Posterior cingulate gyrus (tissue), 11 donors: ENCODE measurements at regions not wholly inside any gene's neighbourhood (a gene's known extent, or its start where the extent isn't known, plus 50 kb on each side); places are given as distances from the start of the nearest gene placed in this dataset.
A peak's percentile ranks its signal among the peaks of the same experiment; 100 is the strongest.

Source experiments
- DNase-seq, 10 donors: peaks; one replicate each; pipeline versions ENCODE4 v3.0.0 to v3.0.0-alpha.2; 2020 to 2021; ENCODE audit warnings: mixed read lengths in 3 of 10
- intact Hi-C: fragments of 100-400 bp; cut with DNase I; formaldehyde crosslinking; loops from one replicate; pipeline ENCODE4 v1.15.1; 2023

GRCh38 chr3:86228101-86228500 is 762.8 kb downstream of the VGLL3 start:
- intact Hi-C loops: no loop called here

GRCh38 chr3:86225461-86225860 is 765.5 kb downstream of the VGLL3 start:
- DNase-seq: no peak
- intact Hi-C loops: no loop called here

More at GRCh38 chr3:86228101-86228500, 762.8 kb downstream of the VGLL3 start:
- no peak for DNase-seq

DNA sequence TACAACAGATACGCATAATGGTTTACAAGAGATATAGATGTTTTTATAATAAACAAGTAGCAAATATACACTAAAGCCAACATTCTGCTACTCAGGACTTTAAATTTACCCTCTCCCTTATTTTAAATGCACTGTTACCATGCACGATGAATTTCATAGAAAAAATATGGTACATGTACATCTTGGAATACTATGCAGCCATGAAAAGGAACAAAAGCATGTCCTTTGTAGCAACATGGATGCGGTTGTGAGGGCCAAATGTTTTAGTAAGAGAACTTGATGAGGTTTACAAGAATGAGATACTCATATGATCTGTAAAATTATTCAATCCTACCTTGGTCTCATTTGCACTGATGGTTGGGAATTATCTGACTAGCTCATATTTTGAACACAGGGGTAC is 769.3 kb downstream of the VGLL3 start:
- intact Hi-C loops: no loop called here
- no peak for DNase-seq

- peak in 1 of 10 donors; percentile 68 for DNase-seq
- intact Hi-C loops: no loop called here
Measured at GRCh38 chr3:86208772-86209171, 782.2 kb downstream of the VGLL3 start.

DNA sequence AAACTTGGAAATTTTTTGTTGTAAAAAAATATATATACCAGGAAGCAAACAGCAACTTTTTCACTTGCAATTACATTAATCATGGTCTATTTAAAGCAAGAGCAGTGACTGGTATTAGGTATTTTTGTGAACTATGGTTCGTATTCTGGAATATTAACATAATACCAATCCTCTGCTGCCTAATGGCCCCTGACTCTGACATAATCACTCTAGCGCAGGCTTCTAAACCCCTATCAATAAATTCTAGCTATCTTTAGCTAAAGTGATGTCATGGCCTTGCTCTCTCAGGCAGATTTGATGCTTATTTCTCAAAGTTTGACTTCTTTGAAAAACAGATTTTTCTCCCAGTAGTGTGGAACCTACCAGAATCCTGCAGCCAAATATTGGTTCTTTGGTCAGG is 808.3 kb downstream of the VGLL3 start:
- intact Hi-C loops: no loop called here
- DNase-seq: no peak

DNA sequence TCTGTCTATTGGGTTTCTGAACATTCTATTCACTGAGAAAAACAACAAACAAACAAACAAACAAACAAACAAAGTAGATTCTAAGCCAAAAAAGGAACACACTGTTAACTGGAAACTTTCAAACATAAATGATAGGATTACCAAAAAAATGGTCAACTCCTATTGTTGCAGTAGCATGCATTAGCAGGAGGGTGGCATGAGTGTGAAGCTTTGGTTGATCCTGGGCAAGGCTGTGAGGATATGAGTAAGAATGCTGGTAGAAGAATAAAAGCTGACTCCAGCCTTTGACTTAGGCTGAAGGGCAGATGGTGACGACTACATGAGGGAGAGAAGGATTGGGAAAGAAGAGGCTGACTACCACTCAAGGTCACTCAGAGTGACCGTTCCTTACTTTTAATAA is 810.3 kb downstream of the VGLL3 start:
- intact Hi-C loops: no loop called here
- no peak for DNase-seq

- intact Hi-C loops: no loop called here
- no peak for DNase-seq
Measured at GRCh38 chr3:86178095-86178494, 812.9 kb downstream of the VGLL3 start.

- intact Hi-C loops: no loop called here
- DNase-seq: no peak
Measured at GRCh38 chr3:86176445-86176784, 814.5 kb downstream of the VGLL3 start.

GRCh38 chr3:86175593-86176444 is 815.1 kb downstream of the VGLL3 start:
- no peak for DNase-seq
- intact Hi-C loops: no loop called here

DNA sequence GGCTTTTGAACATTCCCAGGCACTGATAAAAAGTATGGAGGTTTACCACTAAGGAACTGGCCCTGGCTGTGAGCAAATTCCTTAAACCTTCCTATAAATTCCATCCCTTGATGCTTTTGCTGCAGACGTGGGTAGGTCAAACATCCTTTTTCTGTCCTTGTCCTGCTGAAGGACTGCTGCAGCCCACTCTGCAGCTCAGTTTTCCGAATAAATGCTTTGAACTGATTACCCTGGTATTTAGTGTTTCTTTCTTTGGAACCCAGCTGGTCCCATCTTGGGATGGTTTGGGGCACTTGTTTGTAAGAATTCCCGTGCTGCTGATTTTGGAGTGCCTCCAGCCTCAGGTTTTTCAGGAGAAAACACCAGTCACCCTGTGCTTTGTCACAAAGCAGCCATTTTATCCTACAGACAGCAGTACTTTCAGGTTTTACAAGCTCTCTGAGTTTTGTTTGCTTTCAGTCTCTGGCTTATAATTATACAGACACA is 815.9 kb downstream of the VGLL3 start:
- intact Hi-C loops: no loop called here
- no peak for DNase-seq

- DNase-seq: peak in 3 of 10 donors; percentile 12 to 81 (median 42)
- intact Hi-C loops: no loop called here
Measured at GRCh38 chr3:86173401-86173800, 817.5 kb downstream of the VGLL3 start.

DNA sequence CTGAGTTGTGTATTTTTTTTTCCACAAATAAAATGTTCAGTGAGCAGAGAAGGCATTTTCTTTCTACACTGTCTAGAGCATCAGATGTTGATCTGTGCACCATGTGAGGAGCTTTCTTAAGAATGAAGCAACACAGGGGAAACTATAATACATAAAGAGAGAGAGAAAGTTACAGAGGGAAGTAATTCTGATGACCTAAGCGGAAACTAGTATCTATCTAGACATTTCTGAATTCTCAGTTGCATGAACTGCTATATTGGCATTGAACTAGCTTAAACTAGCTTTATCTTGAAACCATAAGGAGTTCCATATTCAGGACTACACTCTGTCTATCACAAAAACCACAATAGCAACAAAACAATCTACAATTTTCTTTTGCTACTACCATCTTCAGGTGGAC is 822.4 kb downstream of the VGLL3 start:
- intact Hi-C loops: no loop called here

GRCh38 chr3:86162521-86162920 is 828.4 kb downstream of the VGLL3 start:
- no peak for DNase-seq
- intact Hi-C loops: no loop called here

More for the DNA sequence above, 822.4 kb downstream of the VGLL3 start:
- no peak for DNase-seq

GRCh38 chr3:86161493-86161892 is 829.5 kb downstream of the VGLL3 start:
- no peak for DNase-seq
- intact Hi-C loops: no loop called here

DNA sequence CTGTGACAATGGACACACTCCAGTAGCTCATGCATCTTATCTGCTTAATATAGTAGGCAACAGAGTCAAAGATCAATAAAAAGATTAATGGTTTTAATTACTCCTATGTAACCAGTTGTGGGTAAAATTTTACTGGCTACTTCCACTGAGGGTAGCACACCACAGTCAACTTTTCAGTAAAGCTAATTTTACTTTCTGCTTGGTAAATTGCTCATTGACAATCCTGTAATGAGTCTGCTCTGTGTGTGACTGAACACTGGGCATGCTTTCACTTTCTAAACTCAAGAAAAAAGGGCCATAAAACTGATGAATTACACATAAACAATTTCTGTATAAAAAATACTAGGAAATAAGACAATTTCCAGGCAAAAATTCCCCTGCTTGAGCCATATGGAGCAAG is 838.3 kb downstream of the VGLL3 start:
- no peak for DNase-seq
- intact Hi-C loops: no loop called here

- intact Hi-C loops: no loop called here
- no peak for DNase-seq
Measured at GRCh38 chr3:86149054-86149453, 841.9 kb downstream of the VGLL3 start.

- intact Hi-C loops: no loop called here
- no peak for DNase-seq
Measured at GRCh38 chr3:86147119-86147518, 843.8 kb downstream of the VGLL3 start.

DNA sequence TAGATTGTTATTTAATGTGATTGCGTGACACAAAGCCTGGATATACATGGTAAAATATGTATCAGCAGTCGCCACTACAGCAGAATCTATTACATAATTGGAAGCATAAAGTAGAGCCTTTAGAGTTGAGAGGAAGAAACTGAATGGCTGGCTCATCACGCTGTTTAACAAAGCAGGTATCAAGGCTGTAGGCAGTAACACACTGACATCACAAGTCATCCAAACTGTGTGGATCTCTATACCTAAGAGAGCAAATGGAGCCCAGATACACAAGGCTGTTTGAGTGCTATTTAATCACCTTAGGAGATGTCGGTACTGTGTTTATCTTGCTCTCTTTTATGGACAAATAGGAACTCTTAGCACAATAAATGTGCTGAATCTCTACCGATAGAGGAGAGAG is 864.4 kb downstream of the VGLL3 start:
- intact Hi-C loops: no loop called here
- no peak for DNase-seq
